HepG2 (cell line): ENCODE measurements at regions not wholly inside any gene's neighbourhood (a gene's known extent, or its start where the extent isn't known, plus 50 kb on each side); places are given as distances from the start of the nearest gene placed in this dataset.

Experiments
- ARID2 ChIP-seq: sonication (generic); formaldehyde crosslinking; IDR thresholded peaks from 2 replicates; pipeline ENCODE4 v1.8.1; 2022; ENCODE audit warnings: mild to moderate bottlenecking, missing genetic modification reagents, borderline replicate concordance
- DPF2 ChIP-seq: sonication (generic); formaldehyde crosslinking; IDR thresholded peaks from 2 replicates; pipeline ENCODE4 v1.4.0; 2020; ENCODE audit warnings: mild to moderate bottlenecking, low read depth, missing genetic modification reagents, borderline replicate concordance
- SAFB2 ChIP-seq: sonication (generic); formaldehyde crosslinking; IDR thresholded peaks from 2 replicates; pipeline ENCODE4 v1.5.1; 2020; ENCODE audit warnings: missing genetic modification reagents, low read depth, mild to moderate bottlenecking, borderline replicate concordance
- ZBTB3 ChIP-seq: sonication (generic); formaldehyde crosslinking; IDR thresholded peaks from 2 replicates; pipeline ENCODE4 v1.4.0; 2020; ENCODE audit warnings: low read depth, mild to moderate bottlenecking, moderate library complexity, missing genetic modification reagents, borderline replicate concordance
- ZNF629 ChIP-seq: sonication (generic); formaldehyde crosslinking; conservative IDR thresholded peaks from 2 replicates; pipeline ENCODE4 v1.5.0; 2020; ENCODE audit warnings: missing genetic modification reagents

DNA sequence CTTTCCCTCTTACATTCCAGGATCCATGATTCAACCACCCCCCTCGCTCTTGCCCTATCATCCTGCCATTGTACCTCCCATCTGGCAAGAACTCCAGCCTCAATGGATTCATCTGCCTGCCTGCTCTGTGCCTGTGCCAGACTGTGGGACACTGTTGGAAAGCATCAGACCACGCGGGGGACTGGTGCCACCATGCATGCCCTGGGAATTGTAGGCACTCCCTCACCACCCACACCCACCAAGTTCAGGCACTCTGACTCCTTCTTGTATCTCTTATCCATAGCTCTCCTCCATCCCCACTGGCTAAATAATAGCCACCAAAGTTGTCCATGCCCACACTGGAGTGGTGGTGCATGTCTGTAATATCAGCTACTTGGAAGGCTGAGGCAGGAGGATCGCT lies 143.8 kb downstream of the TPRA1 start:
- TF ChIP-seq ARID2 = no peak
- no peak for TF ChIP-seq ZNF629 (CRISPR knock-in tag)
- TF ChIP-seq ZBTB3 = no peak
- TF ChIP-seq SAFB2 (CRISPR knock-in tag) = no peak
- no peak for TF ChIP-seq DPF2 (CRISPR knock-in tag)
